ENCODE measurements at regions not wholly inside any gene's neighbourhood (a gene's known extent, or its start where the extent isn't known, plus 50 kb on each side); places are given as distances from the start of the nearest gene placed in this dataset.

DNA sequence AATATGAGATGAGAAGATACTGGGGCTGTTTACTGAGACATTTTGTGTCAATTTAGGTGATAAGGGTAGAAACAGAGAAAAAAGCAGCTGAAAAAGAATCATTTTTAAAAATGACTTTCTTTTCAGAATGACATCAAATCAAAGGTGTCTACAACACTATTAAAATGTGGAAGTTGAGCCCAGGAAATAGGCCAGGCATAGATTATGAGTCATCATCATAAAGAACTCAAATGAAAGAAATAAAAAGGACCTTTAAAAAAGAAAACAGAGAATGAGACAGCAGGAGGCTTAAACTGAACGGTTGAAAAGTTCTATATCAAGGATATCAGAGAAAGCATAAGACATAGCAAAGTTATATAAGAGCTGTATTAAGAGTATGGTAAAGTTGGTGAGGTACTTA, 442.5 kb downstream of the CNTN6 start:
- no peak for DNase-seq (ENCODE audit: low spot score)
- intact Hi-C loops (cut with DNase I) = no loop called here

DNA sequence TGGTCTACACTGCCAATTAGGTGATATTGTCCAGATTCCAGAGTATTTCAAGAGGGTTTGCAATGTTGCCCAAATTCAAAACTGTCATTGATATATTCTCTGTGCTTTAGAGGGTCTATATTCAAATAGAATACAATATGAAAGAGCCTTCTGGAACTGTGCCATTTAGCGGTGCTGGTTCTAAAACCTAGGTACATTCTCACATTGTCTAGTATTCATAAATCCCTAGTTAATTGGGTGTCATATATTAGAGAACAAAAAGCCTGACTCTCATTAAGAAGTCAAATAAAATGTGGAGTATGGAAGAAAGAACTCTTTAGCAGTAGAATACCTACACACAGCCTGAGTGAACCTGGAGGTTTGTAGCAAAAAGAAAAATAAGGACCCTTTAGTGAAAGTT, 447.9 kb downstream of the CNTN6 start:
- intact Hi-C loops (cut with DNase I) = no loop called here
- DNase-seq (ENCODE audit: low spot score) = no peak

DNA sequence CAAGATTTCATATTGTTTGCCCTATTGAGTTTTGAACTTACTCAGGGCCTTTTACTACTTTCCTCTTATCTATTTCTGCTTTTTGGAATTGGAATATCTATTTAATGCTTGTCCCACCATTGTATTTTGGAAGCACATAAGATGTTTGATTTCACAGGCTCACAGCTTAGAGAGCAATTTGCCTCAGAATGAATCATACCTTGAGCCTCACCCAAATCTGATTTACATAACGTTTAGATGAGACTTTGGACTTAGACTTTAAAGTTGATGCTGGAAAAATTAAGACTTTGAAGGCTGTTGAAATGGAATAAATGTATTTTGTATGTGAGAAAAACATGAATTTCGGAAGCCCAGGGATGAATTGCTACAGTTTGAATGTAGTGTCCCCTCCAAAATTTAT, 458.9 kb downstream of the CNTN6 start:
- no peak for DNase-seq (ENCODE audit: low spot score)
- intact Hi-C loops (cut with DNase I) = no loop called here

DNA sequence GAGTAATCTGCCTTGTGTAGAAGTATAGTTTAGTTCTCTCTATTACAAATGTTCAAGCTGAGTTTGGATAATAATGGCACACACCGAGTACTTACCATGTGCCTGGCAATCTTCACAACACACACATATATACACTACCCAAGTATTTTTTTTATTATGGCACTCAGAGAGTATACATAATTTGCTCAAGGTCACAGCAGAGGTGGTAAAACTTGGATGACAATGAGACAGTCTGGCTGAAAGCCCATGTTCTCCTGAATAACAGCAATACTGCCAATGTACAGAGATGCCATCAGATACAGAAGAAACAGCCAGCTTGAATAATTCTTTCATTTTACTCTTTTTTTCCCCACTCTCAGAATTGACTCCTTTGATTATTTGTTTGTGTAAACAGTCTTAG, 460.0 kb downstream of the CNTN6 start:
- intact Hi-C loops (cut with DNase I) = no loop called here
- DNase-seq (ENCODE audit: low spot score) = no peak

DNA sequence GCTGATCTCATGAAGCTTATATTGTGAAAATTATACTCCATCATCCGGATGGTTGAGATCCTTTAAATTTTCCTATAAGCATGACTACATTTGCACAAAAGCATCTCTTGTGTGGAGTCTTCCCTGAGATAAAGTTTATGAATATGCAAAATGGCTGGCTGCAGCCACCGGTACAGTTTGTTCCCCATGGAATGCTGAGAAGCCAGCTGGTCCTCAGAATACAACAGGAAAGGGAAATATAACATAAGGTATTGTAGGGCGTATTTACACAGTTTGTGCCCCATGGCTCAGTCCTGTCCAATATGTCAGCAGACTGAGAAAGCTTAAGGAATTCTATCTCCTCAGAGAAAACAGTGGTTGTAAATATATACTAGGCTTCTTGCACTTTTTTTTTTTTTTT, 468.6 kb downstream of the CNTN6 start:
- intact Hi-C loops (cut with DNase I) = no loop called here
- no peak for DNase-seq (ENCODE audit: low spot score)

DNA sequence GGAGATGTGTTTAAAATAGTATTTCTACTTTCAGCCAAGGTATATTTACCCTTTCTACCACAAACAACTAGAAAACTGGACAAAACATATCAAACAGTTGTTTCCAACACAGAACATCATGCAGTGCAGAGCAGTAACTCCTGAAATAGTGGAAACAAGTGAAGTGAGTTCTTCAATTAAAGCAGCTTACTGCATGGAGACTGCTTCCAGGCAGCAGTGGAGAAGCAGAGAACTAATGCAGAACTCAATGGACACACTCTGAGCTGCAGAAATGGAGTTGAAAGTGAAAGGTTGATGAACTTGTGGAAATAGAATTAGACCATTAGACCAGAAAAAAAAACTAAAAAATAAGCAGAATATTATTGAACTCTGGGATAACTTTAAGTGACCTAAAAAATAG, 478.9 kb downstream of the CNTN6 start:
- intact Hi-C loops (cut with DNase I) = no loop called here
- DNase-seq (ENCODE audit: low spot score) = no peak

DNA sequence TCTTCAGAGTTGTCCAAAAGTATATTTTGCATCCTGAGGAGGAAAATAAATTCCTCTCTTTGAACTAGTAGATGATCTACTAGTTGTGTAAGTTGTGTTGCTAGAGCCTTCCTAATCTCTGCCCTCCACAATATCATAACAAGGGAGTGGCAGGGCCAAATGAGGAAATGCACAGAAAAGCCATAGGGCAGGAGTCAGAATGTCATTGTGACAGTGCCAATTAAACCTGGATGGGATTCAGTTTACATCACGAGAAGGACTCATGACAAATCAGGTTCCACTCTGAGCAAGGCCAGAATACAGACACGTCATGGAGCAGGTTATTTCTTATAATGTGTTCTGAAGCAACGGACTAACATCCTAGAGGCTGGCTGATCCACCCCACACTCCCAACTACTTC, 483.2 kb downstream of the CNTN6 start:
- intact Hi-C loops (cut with DNase I) = no loop called here

DNA sequence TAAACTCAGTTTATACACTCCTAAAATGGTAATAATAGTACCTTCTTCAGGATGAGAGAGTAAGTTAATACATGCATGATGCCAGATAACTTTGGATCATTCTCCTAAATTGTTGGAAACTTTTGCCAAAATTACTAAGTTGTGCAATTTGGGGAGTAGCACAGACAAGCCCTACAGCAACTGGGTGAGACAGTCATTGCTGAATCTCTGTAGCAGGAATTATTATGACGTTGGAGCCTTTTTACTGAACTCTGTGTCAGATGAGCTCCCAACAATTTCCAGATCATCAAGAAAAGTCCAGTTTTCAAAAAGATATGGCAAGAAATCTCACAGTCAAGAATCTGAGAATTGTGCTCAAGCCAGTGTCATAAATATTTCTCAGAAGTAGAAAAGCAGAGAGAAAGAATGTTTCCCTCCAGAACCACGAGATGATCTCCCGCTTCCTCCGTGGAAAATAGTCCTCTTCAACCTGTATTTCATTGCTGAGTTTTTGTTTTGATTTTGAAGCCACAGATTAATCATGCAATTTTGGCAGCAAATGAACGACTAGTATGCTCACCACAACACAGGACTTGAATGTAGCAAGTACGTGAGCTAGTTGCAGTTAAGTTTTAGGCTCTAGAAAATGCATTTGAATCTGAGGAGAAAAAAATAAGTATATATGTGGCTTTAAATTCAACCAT, 485.4 kb downstream of the CNTN6 start:
- no peak for DNase-seq (ENCODE audit: low spot score)
- intact Hi-C loops (cut with DNase I) = no loop called here

More for the DNA sequence above, 483.2 kb downstream of the CNTN6 start:
- no peak for DNase-seq (ENCODE audit: low spot score)

DNA sequence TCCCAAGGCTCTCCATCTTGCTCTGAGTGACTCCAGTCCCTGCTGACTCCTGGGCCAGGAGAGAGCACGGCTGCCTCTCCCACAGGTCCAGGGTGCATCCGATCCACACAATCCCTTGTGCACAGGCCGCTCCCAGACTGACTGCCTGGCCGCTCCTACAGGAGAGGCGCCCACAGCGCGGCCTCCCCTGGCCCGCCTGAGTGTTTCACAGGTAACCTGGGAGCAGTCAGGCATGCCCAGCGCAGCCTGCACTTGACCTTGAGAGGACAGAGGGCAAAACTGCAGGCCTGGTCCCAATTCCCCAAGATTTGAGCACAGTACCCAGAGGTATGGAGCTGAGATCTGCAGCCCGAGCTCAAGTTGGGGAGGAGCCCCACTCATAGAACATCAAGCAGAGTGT, 490.2 kb downstream of the CNTN6 start:
- intact Hi-C loops (cut with DNase I) = no loop called here
- DNase-seq (ENCODE audit: low spot score) = no peak

DNA sequence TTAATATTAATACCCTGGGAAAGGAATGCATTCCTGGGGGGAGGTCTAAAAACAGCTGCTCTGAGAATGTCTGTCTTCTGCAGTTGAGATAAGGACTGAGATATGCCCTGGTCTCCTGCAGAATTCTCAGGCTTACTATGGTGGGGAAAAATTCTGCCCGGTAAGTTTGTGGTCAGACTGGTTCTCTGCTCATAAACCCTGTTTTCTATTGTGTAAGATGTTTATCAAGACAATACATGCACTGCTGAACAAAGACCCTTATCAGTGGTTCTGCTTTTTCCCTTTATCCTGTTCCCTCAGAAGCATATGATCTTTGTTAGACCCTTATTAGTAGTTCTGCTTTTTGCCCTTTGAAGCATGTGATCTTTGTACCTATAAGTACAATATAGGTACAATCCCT, 494.6 kb downstream of the CNTN6 start:
- no peak for DNase-seq (ENCODE audit: low spot score)
- intact Hi-C loops (cut with DNase I) = no loop called here

DNA sequence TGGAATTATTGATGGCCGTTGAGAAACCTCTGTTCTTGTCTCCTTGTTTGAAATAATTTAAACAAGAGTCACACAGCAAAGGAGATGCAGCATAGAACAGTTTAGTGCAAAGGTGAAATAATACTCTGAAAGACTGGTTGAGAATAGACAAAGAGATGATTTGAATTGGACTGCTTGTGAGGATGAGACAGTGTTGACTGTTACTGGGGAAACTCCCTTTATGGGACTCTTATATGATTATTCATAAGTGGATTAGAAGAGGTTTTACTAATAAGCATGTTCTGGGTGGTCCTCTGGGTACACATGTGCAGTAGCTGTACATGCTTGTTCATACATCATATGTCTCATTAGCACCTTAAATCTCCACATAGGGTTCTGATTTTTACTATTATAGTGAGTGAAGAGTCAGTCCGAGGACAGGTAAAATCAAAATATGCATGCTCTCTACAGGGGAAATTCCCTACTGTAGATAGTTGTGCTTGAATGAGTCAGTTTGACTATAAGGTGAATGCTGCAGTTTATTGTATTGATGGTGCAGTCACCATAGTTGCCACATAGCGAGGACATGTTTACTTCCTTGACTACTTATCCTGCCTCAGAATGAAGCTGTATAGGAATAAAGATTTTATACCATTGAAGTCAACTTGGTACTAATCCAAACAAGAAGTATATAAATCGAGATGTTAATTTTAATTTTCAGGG, 498.7 kb downstream of the CNTN6 start:
- intact Hi-C loops (cut with DNase I) = no loop called here
- DNase-seq (ENCODE audit: low spot score) = no peak

DNA sequence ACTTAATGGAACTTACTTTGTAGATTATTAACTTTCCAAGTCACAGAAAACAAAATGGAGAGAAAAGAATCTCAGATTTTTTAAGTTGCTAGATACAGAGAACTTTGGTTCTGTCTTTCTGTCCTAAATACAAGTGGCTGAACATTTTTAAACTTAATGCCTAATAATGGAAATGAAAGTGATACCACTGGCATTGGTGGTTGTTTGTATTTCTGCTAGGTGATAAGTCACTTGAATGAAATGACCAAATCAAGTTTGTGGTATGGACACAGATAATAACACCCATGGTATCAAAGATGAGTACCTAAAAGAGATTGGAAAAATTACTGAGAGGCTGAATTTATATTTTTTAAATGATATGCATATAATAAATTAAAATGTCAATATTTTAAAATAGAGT, 502.1 kb downstream of the CNTN6 start:
- intact Hi-C loops (cut with DNase I) = no loop called here

DNA sequence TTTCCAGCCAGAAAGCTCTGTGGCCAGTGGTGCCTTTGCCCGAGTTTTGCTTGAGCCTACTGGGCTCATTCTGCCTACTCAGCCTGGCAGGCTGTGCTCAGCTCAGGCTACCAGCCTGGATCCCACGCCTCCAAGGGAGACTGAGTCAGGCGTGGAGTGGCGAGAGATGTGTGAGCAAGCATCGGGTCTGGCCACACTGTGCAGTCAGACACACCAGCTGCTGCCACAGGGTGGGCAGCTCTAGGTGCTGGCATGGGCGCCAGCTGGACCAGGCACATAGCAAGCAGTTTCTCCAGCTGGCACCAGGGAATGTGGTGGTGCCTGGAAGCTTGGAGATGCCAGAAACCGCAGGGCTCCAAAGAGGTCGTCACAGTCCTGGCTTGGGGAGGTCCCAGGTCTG, 498.5 kb upstream of the CNTN4 start:
- no peak for DNase-seq (ENCODE audit: low spot score)
- intact Hi-C loops (cut with DNase I) = loop anchor here in 1 of 2 donors (10.0 kb wide), 1 partner anchor 1085 kb away; no protein-coding TSS in a partner anchor

More for the DNA sequence above, 502.1 kb downstream of the CNTN6 start:
- DNase-seq (ENCODE audit: low spot score) = no peak

DNA sequence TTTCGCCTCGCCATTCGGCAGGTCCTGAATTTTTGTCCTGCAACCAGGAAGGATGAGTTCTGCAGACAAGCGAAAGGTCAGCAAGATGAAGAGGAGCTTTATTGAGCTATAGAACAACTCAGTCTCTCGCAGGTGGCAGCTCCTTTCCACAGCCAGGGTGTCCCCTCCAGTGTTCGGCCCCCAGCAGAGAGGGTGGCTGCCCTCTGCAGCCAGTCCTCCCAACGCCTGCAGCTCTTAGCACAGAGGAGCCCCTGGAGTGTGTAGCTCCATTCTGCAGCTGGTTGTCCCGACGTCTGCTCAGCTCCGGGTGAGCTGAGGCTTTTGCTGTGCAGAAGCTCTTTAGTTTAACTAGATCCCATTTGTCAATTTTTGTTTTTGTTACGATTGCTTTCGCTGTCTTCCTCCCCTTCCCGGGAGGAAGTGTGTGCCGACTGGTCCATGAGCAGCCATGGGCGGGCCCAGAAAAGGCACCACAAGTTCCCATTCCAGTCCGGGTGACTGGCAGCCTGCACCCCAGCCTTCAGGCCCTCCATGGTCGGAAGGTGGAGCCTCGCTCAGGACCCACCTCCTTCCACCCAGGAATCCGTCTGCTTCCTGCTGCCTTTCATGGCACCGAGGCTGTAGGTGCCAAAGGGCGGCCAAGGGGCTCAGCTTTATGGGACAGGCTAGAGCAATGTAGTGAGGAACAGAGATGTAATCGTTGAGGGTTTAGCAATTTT, 497.8 kb upstream of the CNTN4 start:
- no peak for DNase-seq (ENCODE audit: low spot score)
- intact Hi-C loops (cut with DNase I) = loop anchor here in 1 of 2 donors (10.0 kb wide), 1 partner anchor 1086 kb away; no protein-coding TSS in a partner anchor

DNA sequence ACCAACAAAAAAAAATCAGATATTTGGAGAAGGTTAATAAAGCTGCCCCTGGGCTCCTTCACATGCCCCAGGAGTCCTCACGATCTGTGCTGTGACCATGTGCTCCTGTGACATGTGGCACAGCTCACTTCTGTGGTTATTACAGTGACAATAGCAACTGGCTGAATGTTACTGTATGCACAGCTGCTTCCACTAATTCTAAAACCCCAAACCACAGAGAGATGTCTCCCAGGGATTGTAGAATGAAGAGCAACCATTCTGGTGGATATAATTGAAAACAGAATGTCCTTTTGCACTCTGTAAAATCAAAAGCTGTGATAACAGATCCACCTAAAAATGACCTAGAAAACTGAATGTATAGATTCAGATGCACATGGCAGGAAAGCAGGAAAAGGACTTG, 489.2 kb upstream of the CNTN4 start:
- DNase-seq (ENCODE audit: low spot score) = no peak
- intact Hi-C loops (cut with DNase I) = loop anchor here in 1 of 2 donors (10.0 kb wide), 1 partner anchor 1095 kb away; no protein-coding TSS in a partner anchor

DNA sequence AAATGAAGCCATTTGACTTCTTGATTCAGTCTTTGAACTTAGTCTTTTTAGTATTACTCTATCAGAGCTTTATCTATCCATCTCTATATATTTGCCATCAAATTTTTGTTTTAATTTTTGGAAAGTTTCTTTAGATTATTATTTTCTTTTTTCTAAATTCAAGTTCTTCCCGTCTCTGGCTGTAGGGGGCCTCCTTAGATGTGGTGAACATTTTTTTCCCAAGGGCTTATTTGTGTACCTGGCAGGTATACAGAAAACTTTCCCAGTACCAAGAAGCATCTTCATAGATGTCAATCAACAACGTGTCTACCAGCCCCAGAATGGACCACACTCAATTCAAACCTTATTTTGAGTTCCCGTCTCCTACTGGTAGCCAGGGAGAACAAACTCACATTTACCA, 486.8 kb upstream of the CNTN4 start:
- intact Hi-C loops (cut with DNase I) = no loop called here
- no peak for DNase-seq (ENCODE audit: low spot score)

DNA sequence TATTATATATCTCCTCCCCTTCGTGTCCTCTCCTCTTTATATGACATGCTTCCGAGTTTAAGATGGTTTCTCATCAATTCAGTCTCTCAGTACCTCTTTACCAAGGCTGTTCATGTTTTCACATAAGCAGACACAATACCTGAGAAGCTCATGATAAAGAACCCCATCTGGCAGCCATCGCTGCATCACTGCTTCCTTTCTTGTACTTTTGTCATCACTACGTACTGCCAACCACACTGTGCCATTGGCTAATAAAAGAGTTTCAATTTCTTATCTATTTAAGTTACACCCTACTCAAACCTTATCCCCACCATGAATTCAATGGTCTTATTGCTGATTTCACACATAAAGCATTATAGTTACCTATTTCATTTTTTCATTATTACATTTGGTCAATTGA, 484.7 kb upstream of the CNTN4 start:
- intact Hi-C loops (cut with DNase I) = no loop called here
- no peak for DNase-seq (ENCODE audit: low spot score)

DNA sequence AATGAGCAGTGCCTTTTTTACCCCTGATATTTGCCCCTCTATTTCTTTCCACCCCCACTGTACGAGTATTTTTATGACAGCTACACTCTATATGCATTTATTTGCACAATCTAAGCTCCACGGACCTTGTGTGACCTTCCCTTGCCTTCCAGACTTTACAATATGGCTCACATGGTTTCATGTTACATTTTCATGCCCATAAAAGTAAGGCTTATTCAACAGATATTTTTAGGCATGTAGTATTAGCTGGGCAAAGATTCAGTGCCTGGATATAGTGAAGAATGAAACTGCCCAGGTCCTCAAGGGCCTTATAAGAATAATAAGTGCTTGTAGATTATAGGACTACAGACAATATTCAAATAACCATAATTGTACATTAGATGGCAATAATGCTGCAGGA, 481.9 kb upstream of the CNTN4 start:
- intact Hi-C loops (cut with DNase I) = no loop called here
- no peak for DNase-seq (ENCODE audit: low spot score)

DNA sequence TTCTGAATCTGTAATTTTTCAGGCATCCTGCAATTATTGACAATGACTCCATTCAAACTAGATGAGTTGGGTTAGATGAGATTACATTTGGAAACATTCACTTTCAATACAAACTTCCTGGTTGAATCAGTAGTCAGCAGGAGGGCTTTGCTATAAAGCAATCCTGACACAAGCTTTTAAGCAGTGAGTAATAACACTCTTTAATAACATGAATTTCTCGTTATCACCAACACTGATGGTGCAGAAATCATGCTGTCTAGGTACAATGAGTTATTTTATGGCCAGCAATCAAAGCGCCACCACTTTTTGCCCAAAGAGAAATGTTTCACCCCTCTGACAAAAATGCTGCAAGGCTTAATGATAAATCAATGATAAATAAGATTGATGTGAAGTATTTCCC, 474.8 kb upstream of the CNTN4 start:
- intact Hi-C loops (cut with DNase I) = no loop called here
- no peak for DNase-seq (ENCODE audit: low spot score)

DNA sequence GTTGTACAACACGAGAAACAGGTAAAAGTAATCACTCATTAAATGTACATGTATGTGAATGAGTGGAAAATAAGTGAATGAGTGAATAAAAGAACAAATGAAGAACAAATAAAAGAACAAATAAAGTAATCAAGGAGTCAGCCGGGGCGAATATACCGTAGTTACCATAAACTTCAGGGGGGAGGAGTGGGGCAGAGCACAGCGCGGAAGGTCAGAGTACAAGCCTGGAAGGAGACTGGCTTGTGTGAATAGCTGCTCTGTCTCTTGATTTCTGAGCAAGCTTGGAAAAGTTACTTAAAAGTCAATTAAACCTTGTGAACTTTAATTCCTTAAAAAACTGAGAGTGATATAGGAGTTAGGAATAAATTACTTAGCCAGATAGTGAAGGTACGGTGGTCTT, 466.5 kb upstream of the CNTN4 start:
- no peak for DNase-seq (ENCODE audit: low spot score)
- intact Hi-C loops (cut with DNase I) = no loop called here

DNA sequence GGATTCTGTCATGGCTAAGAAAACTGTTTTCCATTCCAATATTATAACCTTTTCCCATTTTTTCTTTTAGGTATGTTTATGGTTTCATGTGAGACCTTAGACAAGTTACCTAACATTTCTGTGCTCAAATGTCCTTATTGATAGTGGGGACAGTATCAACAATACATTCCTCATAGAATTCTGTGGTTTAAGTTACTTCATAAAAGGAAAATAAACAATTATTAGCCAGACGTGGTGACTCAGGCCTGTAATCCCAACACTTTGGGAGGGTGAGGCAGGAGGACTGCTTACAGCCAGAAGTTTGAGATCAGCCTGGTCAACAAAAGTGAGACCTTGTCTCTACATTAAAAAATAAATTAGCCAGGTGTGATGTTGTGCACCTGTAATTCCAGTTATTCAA, 436.8 kb upstream of the CNTN4 start:
- intact Hi-C loops (cut with DNase I) = no loop called here
- no peak for DNase-seq (ENCODE audit: low spot score)
